K562 (cell line): ENCODE measurements at regions not wholly inside any gene's neighbourhood (a gene's known extent, or its start where the extent isn't known, plus 50 kb on each side); places are given as distances from the start of the nearest gene placed in this dataset.

Source experiments
- FOXM1 ChIP-seq, 2 experiments: fragments of 450-650 bp in 1 of 2; sonication (generic) in 1 of 2; formaldehyde crosslinking in 1 of 2; IDR thresholded peaks; 2 replicates each; pipeline versions ENCODE4 v1.6.1 to v1.9.0; 2017 to 2022; ENCODE audit warnings: low read depth in 2 of 2, mild to moderate bottlenecking in 2 of 2, missing genetic modification reagents in 1 of 2, moderate library complexity in 1 of 2
- JUN ChIP-seq, 2 experiments: sonication (generic) in 1 of 2; formaldehyde crosslinking in 1 of 2; IDR thresholded peaks; 2 replicates each; pipeline versions ENCODE4 v1.6.1 to v1.8.0; 2012 to 2022; ENCODE audit warnings: borderline replicate concordance in 2 of 2, mild to moderate bottlenecking in 2 of 2, improper control_type of control experiment in 1 of 2, low read depth in 1 of 2, low read length in 1 of 2, missing genetic modification reagents in 1 of 2
- MCM7 ChIP-seq, 2 experiments: fragments of 450-650 bp; IDR thresholded peaks; 2 replicates each; pipeline ENCODE4 v1.6.1; 2016 to 2018
- NFATC3 ChIP-seq: fragments of 450-650 bp; IDR thresholded peaks from 2 replicates; pipeline ENCODE4 v1.6.1; 2017; ENCODE audit warnings: mild to moderate bottlenecking
- POLR2A ChIP-seq: fragments of 450-650 bp; conservative IDR thresholded peaks from 2 replicates; pipeline ENCODE4 v1.6.1; 2016
- RUNX1 ChIP-seq: sonication (generic); IDR thresholded peaks from 2 replicates; pipeline ENCODE4 v1.6.1; 2016; ENCODE audit warnings: antibody characterized with exemption, low read depth
- TF ChIP-seq, protein P1 (sequence below): fragments of 450-650 bp; formaldehyde crosslinking; IDR thresholded peaks from 2 replicates; pipeline ENCODE4 v1.4.0; 2022; ENCODE audit warnings: missing genetic modification characterization
- TF ChIP-seq, protein P2 (sequence below), 3 experiments: IDR thresholded peaks in 2 of 3; conservative IDR thresholded peaks in 1 of 3; 2 replicates each; pipeline ENCODE4 v1.5.1; 2011 to 2012; ENCODE audit warnings: low read length in 3 of 3, mild to moderate bottlenecking in 3 of 3, control low read depth in 2 of 3, improper control_type of control experiment in 1 of 3, inconsistent platforms in 1 of 3, low read depth in 1 of 3, mixed read lengths in 1 of 3, moderate library complexity in 1 of 3; ENCODE audit not compliant: insufficient read depth in 2 of 3

DNA sequence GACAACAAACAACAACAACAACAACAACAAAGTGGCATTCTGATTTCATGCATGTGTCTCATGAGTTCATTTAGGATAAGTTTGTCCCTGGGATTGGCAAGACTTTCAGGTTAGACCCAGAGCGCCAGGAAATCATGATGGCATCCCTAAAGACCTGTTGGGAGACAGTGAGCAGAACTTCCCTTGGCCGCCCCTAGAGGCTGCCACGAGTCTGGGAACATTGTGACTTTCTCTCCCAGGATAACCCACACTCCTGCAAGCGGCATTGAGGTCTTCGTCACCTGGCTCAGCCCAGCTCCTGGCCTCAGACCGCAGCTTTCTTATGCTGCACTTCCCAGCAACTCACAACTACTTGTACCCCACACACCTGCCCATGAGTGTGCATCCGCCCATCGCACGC lies 80.5 kb upstream of the RNF32 start:
- TF ChIP-seq RUNX1: no peak
- TF ChIP-seq POLR2A: no peak
- no peak for TF ChIP-seq JUN (IDR thresholded peaks at IDR 0.05; ENCODE audit: borderline replicate concordance, low read depth, low read length)
- no peak for TF ChIP-seq JUN (CRISPR knock-in tag; IDR thresholded peaks at IDR 0.05; ENCODE audit: borderline replicate concordance)
- no peak for TF ChIP-seq FOXM1 (IDR thresholded peaks at IDR 0.05; ENCODE audit: low read depth)
- TF ChIP-seq FOXM1 (CRISPR knock-in tag; IDR thresholded peaks at IDR 0.05; ENCODE audit: low read depth): no peak
- no peak for TF ChIP-seq MCM7 (IDR thresholded peaks at IDR 0.05)
- TF ChIP-seq, protein P1, sequence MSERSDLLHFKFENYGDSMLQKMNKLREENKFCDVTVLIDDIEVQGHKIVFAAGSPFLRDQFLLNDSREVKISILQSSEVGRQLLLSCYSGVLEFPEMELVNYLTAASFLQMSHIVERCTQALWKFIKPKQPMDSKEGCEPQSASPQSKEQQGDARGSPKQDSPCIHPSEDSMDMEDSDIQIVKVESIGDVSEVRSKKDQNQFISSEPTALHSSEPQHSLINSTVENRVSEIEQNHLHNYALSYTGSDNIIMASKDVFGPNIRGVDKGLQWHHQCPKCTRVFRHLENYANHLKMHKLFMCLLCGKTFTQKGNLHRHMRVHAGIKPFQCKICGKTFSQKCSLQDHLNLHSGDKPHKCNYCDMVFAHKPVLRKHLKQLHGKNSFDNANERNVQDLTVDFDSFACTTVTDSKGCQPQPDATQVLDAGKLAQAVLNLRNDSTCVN: no peak
- TF ChIP-seq, protein P2, sequence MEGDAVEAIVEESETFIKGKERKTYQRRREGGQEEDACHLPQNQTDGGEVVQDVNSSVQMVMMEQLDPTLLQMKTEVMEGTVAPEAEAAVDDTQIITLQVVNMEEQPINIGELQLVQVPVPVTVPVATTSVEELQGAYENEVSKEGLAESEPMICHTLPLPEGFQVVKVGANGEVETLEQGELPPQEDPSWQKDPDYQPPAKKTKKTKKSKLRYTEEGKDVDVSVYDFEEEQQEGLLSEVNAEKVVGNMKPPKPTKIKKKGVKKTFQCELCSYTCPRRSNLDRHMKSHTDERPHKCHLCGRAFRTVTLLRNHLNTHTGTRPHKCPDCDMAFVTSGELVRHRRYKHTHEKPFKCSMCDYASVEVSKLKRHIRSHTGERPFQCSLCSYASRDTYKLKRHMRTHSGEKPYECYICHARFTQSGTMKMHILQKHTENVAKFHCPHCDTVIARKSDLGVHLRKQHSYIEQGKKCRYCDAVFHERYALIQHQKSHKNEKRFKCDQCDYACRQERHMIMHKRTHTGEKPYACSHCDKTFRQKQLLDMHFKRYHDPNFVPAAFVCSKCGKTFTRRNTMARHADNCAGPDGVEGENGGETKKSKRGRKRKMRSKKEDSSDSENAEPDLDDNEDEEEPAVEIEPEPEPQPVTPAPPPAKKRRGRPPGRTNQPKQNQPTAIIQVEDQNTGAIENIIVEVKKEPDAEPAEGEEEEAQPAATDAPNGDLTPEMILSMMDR (IDR thresholded peaks at IDR 0.05 in 2 of 3, conservative IDR thresholded peaks at IDR 0.05 in 1 of 3; ENCODE audit: insufficient read depth in 2 of 3, low read depth in 1 of 3, low read length in 3 of 3): peak; percentile 71 to 79 (median 78)
- no peak for TF ChIP-seq NFATC3
